ENCODE measurements at regions not wholly inside any gene's neighbourhood (a gene's known extent, or its start where the extent isn't known, plus 50 kb on each side); places are given as distances from the start of the nearest gene placed in this dataset.

DNA sequence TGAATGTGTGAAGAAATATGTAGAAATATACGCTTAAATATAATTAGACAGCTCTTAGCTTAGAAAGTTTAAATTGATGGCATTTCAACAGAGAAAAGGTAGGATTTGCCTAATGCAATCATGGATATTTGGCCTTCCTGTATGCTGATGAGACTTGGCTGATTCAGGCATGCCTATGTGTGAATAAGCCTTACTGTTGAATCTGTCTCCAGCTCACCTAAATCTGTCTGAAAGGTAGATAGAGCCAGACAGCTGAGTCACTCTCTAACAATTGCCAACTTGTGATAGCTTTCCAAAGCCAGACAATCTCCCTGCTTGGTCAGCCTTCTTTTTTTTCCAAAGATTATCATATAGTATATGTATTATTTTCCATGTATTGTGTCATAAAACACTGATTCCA, 92.8 kb upstream of the FLRT2 start:
- no peak overlapping the region for H3K4me2 ChIP-seq (ENCODE audit: low read length)
- H3K9ac ChIP-seq (ENCODE audit: low read length), result no peak overlapping the region
- H3K4me1 ChIP-seq (ENCODE audit: insufficient read depth, low read length, severe bottlenecking), result no peaks in the 10 kb centered on the region
- H3K36me3 ChIP-seq (ENCODE audit: insufficient read depth, low read length), result no peaks in the 10 kb centered on the region
- TF ChIP-seq EZH2 (IDR thresholded peaks at IDR 0.05; ENCODE audit: borderline replicate concordance, low read length), result no peak
- TF ChIP-seq, protein P1, sequence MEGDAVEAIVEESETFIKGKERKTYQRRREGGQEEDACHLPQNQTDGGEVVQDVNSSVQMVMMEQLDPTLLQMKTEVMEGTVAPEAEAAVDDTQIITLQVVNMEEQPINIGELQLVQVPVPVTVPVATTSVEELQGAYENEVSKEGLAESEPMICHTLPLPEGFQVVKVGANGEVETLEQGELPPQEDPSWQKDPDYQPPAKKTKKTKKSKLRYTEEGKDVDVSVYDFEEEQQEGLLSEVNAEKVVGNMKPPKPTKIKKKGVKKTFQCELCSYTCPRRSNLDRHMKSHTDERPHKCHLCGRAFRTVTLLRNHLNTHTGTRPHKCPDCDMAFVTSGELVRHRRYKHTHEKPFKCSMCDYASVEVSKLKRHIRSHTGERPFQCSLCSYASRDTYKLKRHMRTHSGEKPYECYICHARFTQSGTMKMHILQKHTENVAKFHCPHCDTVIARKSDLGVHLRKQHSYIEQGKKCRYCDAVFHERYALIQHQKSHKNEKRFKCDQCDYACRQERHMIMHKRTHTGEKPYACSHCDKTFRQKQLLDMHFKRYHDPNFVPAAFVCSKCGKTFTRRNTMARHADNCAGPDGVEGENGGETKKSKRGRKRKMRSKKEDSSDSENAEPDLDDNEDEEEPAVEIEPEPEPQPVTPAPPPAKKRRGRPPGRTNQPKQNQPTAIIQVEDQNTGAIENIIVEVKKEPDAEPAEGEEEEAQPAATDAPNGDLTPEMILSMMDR (IDR thresholded peaks at IDR 0.05; ENCODE audit: low read length), result no peak
- no peak overlapping the region for H3K4me3 ChIP-seq (ENCODE audit: low read depth, low read length, poor library complexity, severe bottlenecking)
- no peaks in the 10 kb centered on the region for H3K79me2 ChIP-seq (ENCODE audit: insufficient read depth, low read length)
- no peaks in the 10 kb centered on the region for H3K9me2 ChIP-seq (ENCODE audit: low read depth, low read length)
- no peaks in the 10 kb centered on the region for H3F3A ChIP-seq (ENCODE audit: insufficient read depth, low read length)
- H3K9me3 ChIP-seq (ENCODE audit: low read length), result no peaks in the 10 kb centered on the region
- H4K20me1 ChIP-seq (ENCODE audit: insufficient read depth, low read length), result no peaks in the 10 kb centered on the region
- no peak overlapping the region for H2AFZ ChIP-seq (ENCODE audit: low read length)
- H3K27me3 ChIP-seq (ENCODE audit: insufficient read depth, low read length), result no peaks in the 10 kb centered on the region
- H3K27ac ChIP-seq (ENCODE audit: low read depth, low read length, poor library complexity, severe bottlenecking), result no peak overlapping the region

DNA sequence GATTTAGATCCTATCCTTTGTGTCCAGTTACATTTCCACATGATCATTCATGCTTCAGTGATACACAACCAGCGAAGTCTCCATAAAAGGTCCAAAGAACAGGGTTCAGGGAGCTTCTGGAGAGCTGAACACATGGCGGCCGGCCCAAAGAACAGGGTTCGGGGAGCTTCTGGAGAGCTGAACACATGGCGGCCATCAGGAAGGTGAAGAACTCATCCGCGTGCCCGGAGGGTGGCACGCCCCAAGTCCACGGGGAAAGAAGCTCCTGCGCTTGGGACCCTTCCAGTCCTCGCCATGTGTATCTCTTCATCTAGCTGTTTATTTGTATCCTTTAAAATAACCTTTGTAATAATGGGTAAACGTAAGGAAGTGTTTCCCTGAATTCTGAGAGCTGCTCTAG, 91.9 kb upstream of the FLRT2 start:
- no peaks in the 10 kb centered on the region for H3K36me3 ChIP-seq (ENCODE audit: insufficient read depth, low read length)
- no peaks in the 10 kb centered on the region for H3F3A ChIP-seq (ENCODE audit: insufficient read depth, low read length)
- H4K20me1 ChIP-seq (ENCODE audit: insufficient read depth, low read length), result no peaks in the 10 kb centered on the region
- no peaks in the 10 kb centered on the region for H3K4me1 ChIP-seq (ENCODE audit: insufficient read depth, low read length, severe bottlenecking)
- no peaks in the 10 kb centered on the region for H3K9me2 ChIP-seq (ENCODE audit: low read depth, low read length)
- no peak overlapping the region for H3K27ac ChIP-seq (ENCODE audit: low read depth, low read length, poor library complexity, severe bottlenecking)
- H3K9ac ChIP-seq (ENCODE audit: low read length), result no peak overlapping the region
- H3K27me3 ChIP-seq (ENCODE audit: insufficient read depth, low read length), result no peaks in the 10 kb centered on the region
- TF ChIP-seq EZH2 (IDR thresholded peaks at IDR 0.05; ENCODE audit: borderline replicate concordance, low read length), result no peak
- TF ChIP-seq, protein P1 (IDR thresholded peaks at IDR 0.05; ENCODE audit: low read length), result no peak
- H3K9me3 ChIP-seq (ENCODE audit: low read length), result no peaks in the 10 kb centered on the region
- no peaks in the 10 kb centered on the region for H3K79me2 ChIP-seq (ENCODE audit: insufficient read depth, low read length)
- H3K4me2 ChIP-seq (ENCODE audit: low read length), result no peak overlapping the region
- no peak overlapping the region for H3K4me3 ChIP-seq (ENCODE audit: low read depth, low read length, poor library complexity, severe bottlenecking)
- H2AFZ ChIP-seq (ENCODE audit: low read length), result no peak overlapping the region

DNA sequence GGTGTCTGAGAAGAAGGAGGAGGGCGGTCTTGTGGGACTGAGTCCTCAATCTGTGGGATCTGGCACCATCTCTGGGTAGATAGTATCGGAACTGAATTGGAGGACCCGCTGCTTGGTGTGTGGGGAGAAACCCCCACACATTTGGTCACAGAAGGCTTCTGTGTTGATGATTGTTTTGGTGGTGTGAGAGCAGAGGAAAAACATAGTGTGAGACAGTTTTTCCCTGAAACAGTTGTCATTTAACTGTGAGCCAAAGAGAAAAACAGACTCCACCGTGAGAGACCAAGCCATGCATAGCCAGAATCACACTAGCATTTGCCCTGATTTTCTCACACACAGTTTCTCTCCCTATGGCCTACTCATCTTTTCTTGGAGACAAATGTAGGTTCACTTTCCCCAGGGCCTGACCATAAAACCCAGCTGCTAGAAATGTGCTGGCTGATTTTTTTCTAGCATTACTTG, 91.4 kb upstream of the FLRT2 start:
- Histone ChIP-seq H2AFZ (ENCODE audit: low read length) (no peak overlapping the region), H4K20me1 (ENCODE audit: insufficient read depth, low read length) (no peaks in the 10 kb centered on the region), H3K27ac (ENCODE audit: low read depth, low read length, poor library complexity, severe bottlenecking) (no peak overlapping the region), H3K9me3 (ENCODE audit: low read length) (no peaks in the 10 kb centered on the region), H3K4me3 (ENCODE audit: low read depth, low read length, poor library complexity, severe bottlenecking) (no peak overlapping the region), H3K4me2 (ENCODE audit: low read length) (no peak overlapping the region), H3K36me3 (ENCODE audit: insufficient read depth, low read length) (no peaks in the 10 kb centered on the region), H3K9me2 (ENCODE audit: low read depth, low read length) (no peaks in the 10 kb centered on the region), H3K27me3 (ENCODE audit: insufficient read depth, low read length) (no peaks in the 10 kb centered on the region), H3F3A (ENCODE audit: insufficient read depth, low read length) (no peaks in the 10 kb centered on the region), H3K79me2 (ENCODE audit: insufficient read depth, low read length) (no peaks in the 10 kb centered on the region), H3K4me1 (ENCODE audit: insufficient read depth, low read length, severe bottlenecking) (no peaks in the 10 kb centered on the region), H3K9ac (ENCODE audit: low read length) (no peak overlapping the region)
- no peak for TF ChIP-seq EZH2 (IDR thresholded peaks at IDR 0.05; ENCODE audit: borderline replicate concordance, low read length)
- TF ChIP-seq, protein P1 (IDR thresholded peaks at IDR 0.05; ENCODE audit: low read length), result no peak
